ENCODE measurements at regions not wholly inside any gene's neighbourhood (a gene's known extent, or its start where the extent isn't known, plus 50 kb on each side); places are given as distances from the start of the nearest gene placed in this dataset.

GRCh38 chr4:58456727-58457384, 1346.7 kb upstream of the IGFBP7 start:
- ATAC-seq (peak in 1 of 4 donors; percentile 18), DNase-seq (peak in 1 of 5 donors; percentile 26)
- TF ChIP-seq POLR2A (IDR thresholded peaks at IDR 0.05) (no peak), CTCF (IDR thresholded peaks at IDR 0.05) (no peak)
- intact Hi-C loops (cut with DNase I) = loop anchor here in 1 of 10 donors (5.0 kb wide), 1 partner anchor 40 kb away; no protein-coding TSS in a partner anchor
- WGBS, 4 donors = 93 to 97% (median 94%) methylated on average over 14 to 26 of the region's 26 CpGs
- no peak overlapping the region for H3K27ac ChIP-seq
- no peaks in the 10 kb centered on the region for H3K9me3 ChIP-seq
- H3K4me1 ChIP-seq = no peaks in the 10 kb centered on the region
- H3K4me3 ChIP-seq = no peak overlapping the region
- H3K27me3 ChIP-seq = no peaks in the 10 kb centered on the region
- H3K36me3 ChIP-seq = no peaks in the 10 kb centered on the region

DNA sequence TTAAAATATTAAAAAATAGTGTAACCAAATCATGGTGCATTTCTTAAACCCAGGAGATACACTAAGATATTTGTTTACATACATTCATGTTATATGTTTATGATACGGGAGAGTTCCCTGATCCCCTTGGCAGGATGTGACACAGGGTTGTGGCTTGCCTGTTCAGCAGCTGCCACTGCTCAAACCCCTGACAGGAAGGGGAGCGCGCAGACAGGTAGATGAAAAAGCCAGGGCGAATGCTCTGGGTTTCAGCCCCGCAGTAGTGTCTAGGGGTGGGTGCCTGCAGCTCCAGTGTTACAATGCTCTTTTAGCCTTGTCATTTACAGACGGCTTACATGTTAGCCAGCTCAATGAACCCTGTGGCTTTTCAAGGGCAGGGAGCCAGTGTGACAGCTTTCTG, 1343.8 kb upstream of the IGFBP7 start:
- 60 to 67% (median 62%) methylated on average over 6 of the region's 6 CpGs for WGBS, 4 donors
- ATAC-seq = no peak
- intact Hi-C loops (cut with DNase I) = no loop called here
- Histone ChIP-seq H3K36me3 (no peaks in the 10 kb centered on the region), H3K4me1 (no peaks in the 10 kb centered on the region), H3K9me3 (no peaks in the 10 kb centered on the region), H3K27me3 (no peaks in the 10 kb centered on the region), H3K4me3 (no peak overlapping the region), H3K27ac (no peak overlapping the region)
- no peak for DNase-seq
- TF ChIP-seq CTCF (IDR thresholded peaks at IDR 0.05) = no peak
- TF ChIP-seq POLR2A (IDR thresholded peaks at IDR 0.05) = no peak

DNA sequence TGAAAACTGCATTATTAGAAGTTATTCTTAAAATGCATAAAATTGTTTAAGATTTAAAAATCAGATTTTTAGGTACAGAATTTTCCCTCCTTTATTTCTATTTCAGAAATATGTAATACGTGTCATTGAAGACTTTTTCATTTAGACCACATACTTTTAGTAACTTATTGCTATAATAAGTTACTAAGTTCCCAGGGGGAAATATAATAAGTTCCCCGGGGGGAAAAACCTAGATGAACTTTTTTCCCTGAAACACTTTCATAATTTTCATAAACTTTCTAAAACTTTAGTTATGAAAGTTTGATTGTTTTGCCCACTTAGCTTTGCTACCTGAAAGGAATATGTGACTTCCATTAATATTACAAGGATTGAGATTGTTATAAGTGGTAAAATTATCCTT, 1341.5 kb upstream of the IGFBP7 start:
- H3K36me3 ChIP-seq = no peaks in the 10 kb centered on the region
- H3K4me1 ChIP-seq = no peaks in the 10 kb centered on the region
- H3K27me3 ChIP-seq = no peaks in the 10 kb centered on the region
- no peak overlapping the region for H3K4me3 ChIP-seq
- no peaks in the 10 kb centered on the region for H3K9me3 ChIP-seq
- H3K27ac ChIP-seq = no peak overlapping the region
- intact Hi-C loops (cut with DNase I) = no loop called here
- ATAC-seq (no peak), DNase-seq (no peak)
- WGBS, 4 donors = 54 to 81% (median 69%) methylated on average over 2 of the region's 2 CpGs
- TF ChIP-seq POLR2A (IDR thresholded peaks at IDR 0.05) (no peak), CTCF (IDR thresholded peaks at IDR 0.05) (no peak)

- ATAC-seq (no peak), DNase-seq (no peak)
- WGBS, 4 donors = 91 to 98% (median 95%) methylated on average over 11 of the region's 11 CpGs
- no peak overlapping the region for H3K27ac ChIP-seq
- H3K9me3 ChIP-seq = peaks cover 0 to 20% (median 8%) of the 10 kb centered on the region in 12 donors
- no peaks in the 10 kb centered on the region for H3K4me1 ChIP-seq
- TF ChIP-seq POLR2A (IDR thresholded peaks at IDR 0.05) (no peak), CTCF (IDR thresholded peaks at IDR 0.05) (no peak)
- no peak overlapping the region for H3K4me3 ChIP-seq
- intact Hi-C loops (cut with DNase I) = no loop called here
- no peaks in the 10 kb centered on the region for H3K36me3 ChIP-seq
- no peaks in the 10 kb centered on the region for H3K27me3 ChIP-seq
Observed at GRCh38 chr4:58435871-58436270, 1325.7 kb upstream of the IGFBP7 start.

Data from heart left ventricle (tissue), 16 donors.